Mucosa of stomach (tissue), 1 donor: ENCODE measurements at regions not wholly inside any gene's neighbourhood (a gene's known extent, or its start where the extent isn't known, plus 50 kb on each side); places are given as distances from the start of the nearest gene placed in this dataset.

Experiments
- H3K27me3 ChIP-seq: one replicate; pipeline ENCODE4 v1.7.0; 2013; ENCODE audit warnings: mild to moderate bottlenecking, low read length; ENCODE audit not compliant: control insufficient read depth, insufficient read depth
- H3K36me3 ChIP-seq: one replicate; pipeline ENCODE4 v1.7.0; 2013; ENCODE audit warnings: low read length; ENCODE audit not compliant: control insufficient read depth, insufficient read depth
- H3K4me1 ChIP-seq: one replicate; pipeline ENCODE4 v1.7.0; 2013; ENCODE audit warnings: mild to moderate bottlenecking, low read length; ENCODE audit not compliant: control insufficient read depth, insufficient read depth
- H3K4me3 ChIP-seq: one replicate; pipeline ENCODE4 v1.7.0; 2013; ENCODE audit warnings: low read length
- H3K9ac ChIP-seq: one replicate; pipeline ENCODE4 v1.7.0; 2013; ENCODE audit warnings: mild to moderate bottlenecking, low read length, moderate library complexity
- H3K9me3 ChIP-seq: one replicate; pipeline ENCODE4 v1.7.0; 2013; ENCODE audit warnings: mild to moderate bottlenecking, low read length, moderate library complexity; ENCODE audit not compliant: control insufficient read depth
- donor health status: Pancreatic carcinoma.

DNA sequence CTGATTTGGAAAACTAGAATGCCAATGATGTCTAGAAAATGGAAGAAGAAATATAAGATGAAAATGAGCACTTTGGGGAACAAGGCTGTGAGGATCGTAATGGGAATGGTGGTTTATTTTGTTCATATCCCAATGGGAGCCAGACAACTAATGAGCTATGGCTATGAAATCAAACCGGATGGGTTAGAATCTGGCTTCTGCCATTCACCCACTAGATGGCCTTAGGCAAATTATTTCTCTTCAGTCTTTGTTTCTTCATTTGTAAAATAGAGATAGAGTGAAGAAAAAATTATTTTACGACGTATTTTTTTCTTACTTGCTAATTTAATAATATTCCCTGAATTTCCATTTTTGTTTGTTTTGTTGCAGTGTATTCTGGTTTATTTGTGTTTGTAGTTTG is 572.1 kb upstream of the IGFBP3 start:
- Histone ChIP-seq H3K36me3 (no peaks in the 10 kb centered on the region), H3K4me1 (no peaks in the 10 kb centered on the region), H3K4me3 (no peak overlapping the region), H3K9ac (no peak overlapping the region), H3K27me3 (no peaks in the 10 kb centered on the region), H3K9me3 (no peaks in the 10 kb centered on the region)

DNA sequence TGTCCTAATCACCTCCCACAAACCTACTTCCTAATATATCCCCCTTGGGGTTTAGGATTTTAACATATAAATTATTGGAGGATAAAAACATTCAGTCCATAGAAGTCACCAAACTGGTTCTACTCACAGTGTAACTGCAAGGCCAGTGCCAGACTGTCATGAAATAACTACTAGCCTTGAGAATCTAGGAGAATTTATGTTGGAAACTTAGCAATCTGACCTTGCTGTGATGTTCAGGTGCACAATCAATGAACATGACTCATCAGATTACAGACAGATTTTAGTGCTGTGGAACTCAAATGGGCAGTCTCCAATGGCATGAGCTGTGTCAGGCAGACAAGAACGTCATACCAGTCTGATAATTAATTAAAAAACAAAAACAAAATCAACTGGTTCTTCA is 571.4 kb upstream of the IGFBP3 start:
- H3K27me3 ChIP-seq, result no peaks in the 10 kb centered on the region
- no peaks in the 10 kb centered on the region for H3K4me1 ChIP-seq
- no peak overlapping the region for H3K4me3 ChIP-seq
- no peaks in the 10 kb centered on the region for H3K36me3 ChIP-seq
- no peaks in the 10 kb centered on the region for H3K9me3 ChIP-seq
- no peak overlapping the region for H3K9ac ChIP-seq

DNA sequence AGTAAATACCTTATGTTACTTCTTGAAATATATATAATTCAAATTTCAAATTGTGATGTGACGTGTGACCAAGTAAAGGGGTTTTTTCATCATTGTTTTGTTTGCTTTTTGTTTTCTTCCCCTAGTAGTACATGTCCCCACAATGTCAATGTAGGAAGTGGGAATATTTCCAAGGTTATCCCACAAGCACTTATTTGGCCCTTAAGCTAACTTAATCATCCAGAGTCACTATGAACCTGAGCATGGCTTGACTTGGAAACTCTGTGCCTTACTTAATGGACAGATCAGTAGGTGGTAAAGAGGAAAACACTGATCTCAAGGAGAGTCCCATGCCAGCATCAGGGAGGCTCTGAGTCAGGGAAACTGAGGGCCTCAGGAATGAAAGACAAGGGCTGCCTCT is 569.3 kb upstream of the IGFBP3 start:
- Histone ChIP-seq H3K4me1 (no peaks in the 10 kb centered on the region), H3K9me3 (no peaks in the 10 kb centered on the region), H3K36me3 (no peaks in the 10 kb centered on the region), H3K4me3 (no peak overlapping the region), H3K9ac (no peak overlapping the region), H3K27me3 (no peaks in the 10 kb centered on the region)

DNA sequence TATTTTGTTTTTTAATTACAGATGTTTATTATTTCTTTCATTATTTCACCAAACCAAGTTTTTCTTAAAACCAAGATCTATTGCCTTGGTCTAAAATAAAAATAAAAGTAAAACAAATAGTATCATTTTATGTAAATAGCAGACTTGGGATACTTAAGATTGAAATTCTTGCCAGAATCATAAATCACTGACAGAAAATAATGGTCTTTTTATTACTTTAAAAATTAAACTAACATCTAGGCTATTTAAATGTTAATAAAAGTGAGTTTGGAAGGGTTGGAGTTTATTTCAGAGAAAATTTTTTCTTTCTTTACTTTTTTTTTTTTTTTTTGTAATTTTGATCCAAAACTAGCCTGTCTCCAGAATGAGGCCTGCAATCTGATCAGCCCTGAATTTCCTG is 568.0 kb upstream of the IGFBP3 start:
- Histone ChIP-seq H3K9ac (no peak overlapping the region), H3K36me3 (no peaks in the 10 kb centered on the region), H3K4me3 (no peak overlapping the region), H3K9me3 (no peaks in the 10 kb centered on the region), H3K27me3 (no peaks in the 10 kb centered on the region), H3K4me1 (no peaks in the 10 kb centered on the region)

DNA sequence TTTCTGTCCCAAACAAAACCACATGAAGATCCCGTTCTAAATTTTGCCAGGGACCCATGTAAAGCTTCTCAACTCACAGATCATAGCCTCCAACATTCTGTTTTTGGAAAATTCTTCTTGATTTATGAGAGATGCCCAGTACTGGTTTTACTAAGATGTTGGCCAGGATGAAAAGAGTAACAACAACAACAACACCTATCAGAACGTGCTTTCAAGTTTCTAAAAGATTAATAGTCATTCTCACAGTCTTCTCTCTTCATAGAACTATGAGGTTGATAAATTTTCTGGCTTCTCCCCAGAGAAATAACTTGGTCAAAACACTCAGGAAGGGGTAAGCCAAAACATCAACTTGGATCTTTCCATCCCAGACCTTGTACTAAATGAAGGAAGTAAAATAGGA is 567.5 kb upstream of the IGFBP3 start:
- H3K4me3 ChIP-seq, result no peak overlapping the region
- no peaks in the 10 kb centered on the region for H3K36me3 ChIP-seq
- no peaks in the 10 kb centered on the region for H3K27me3 ChIP-seq
- no peaks in the 10 kb centered on the region for H3K4me1 ChIP-seq
- no peak overlapping the region for H3K9ac ChIP-seq
- no peaks in the 10 kb centered on the region for H3K9me3 ChIP-seq

DNA sequence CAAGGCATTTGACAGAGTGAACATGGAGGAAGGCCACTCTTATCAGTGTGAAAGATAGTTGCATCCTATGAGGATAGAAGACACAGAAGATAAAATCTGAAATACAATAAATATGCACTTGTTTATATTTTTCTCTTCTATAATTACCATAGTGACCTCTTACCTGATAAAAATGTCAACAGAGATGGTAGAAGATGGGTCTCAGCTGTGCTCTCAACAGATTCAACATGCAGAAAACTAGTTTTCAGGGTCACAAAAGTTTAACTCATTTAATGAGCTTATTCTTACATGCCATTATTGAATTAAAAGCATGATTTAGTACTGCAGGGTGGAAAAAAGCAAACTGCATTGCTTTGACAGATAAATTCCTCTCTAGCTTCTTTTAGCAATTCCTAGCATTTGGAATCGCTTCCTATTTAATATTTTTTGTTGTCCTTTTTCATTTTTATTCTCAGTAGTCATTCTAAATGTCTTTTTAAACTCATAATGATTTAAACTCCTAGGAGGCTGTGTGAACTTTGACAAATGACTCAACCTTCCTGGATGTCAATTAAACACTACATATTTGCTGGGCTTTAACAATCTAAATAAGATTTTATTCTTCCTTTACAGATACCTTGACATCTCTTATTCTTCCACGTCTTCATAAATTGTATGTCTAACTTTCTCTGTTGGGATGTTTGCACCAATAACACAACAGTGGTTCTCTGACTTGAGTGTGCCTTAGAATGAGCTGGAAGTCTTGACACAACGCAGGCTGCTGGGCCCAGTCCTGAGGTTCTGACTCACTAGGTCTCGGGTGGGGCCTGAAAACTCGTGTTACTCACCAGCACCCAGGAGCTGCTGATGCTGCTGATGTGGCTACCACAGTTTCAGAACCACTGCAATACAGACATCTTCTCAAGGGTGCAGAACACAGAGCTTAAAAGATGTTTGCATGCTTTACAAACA is 565.5 kb upstream of the IGFBP3 start:
- Histone ChIP-seq H3K4me3 (no peak overlapping the region), H3K36me3 (no peaks in the 10 kb centered on the region), H3K27me3 (no peaks in the 10 kb centered on the region), H3K9ac (no peak overlapping the region), H3K9me3 (no peaks in the 10 kb centered on the region), H3K4me1 (no peaks in the 10 kb centered on the region)

DNA sequence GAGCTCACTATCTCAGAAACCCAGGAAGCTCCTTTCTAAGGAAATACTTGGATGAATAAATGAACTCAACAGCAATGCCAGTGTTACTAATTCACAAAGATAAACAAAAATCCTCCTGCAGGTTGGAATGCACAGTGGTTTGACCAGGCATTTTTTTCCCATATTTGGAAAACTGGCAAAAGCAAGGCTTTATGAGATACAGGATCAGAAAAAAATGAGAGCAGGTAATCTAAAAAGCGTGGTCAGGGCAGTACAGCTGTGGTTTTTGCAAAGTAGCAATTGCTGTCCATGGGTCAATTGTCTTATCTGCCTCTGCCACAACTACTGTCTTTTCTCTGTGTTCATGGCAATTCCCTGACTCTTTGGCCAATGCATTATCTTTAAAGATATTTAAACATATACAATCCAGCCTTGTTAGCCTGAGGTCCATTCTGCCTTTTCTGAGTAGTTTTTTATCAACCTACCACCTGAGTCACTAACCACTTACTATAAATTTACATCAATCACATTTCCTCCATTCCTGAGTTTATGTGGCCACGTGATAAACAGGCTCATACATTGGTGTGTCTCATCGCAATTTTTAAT is 564.5 kb upstream of the IGFBP3 start:
- no peaks in the 10 kb centered on the region for H3K36me3 ChIP-seq
- H3K27me3 ChIP-seq, result no peaks in the 10 kb centered on the region
- H3K4me1 ChIP-seq, result no peaks in the 10 kb centered on the region
- H3K4me3 ChIP-seq, result no peak overlapping the region
- H3K9ac ChIP-seq, result no peak overlapping the region
- no peaks in the 10 kb centered on the region for H3K9me3 ChIP-seq

DNA sequence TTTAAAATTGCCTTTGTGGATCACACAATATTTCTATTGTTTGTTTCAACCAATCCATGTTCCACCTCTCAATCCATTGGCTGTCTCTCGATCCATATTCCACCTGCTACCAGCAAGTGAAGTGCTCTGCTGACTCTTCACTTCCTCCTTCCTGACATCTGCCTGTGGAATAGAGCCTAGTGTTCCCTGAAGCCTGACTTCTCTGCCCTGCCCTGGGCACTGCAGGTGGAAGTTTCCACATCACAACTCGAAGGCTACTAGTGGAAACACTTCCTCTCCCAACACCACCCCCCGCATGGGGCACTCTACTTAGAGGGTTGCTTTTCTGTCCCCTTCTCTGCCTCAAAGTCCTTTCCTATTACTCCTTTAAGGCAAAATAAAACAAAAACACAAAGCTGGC is 563.8 kb upstream of the IGFBP3 start:
- Histone ChIP-seq H3K27me3 (no peaks in the 10 kb centered on the region), H3K9me3 (no peaks in the 10 kb centered on the region), H3K9ac (no peak overlapping the region), H3K36me3 (no peaks in the 10 kb centered on the region), H3K4me3 (no peak overlapping the region), H3K4me1 (no peaks in the 10 kb centered on the region)

DNA sequence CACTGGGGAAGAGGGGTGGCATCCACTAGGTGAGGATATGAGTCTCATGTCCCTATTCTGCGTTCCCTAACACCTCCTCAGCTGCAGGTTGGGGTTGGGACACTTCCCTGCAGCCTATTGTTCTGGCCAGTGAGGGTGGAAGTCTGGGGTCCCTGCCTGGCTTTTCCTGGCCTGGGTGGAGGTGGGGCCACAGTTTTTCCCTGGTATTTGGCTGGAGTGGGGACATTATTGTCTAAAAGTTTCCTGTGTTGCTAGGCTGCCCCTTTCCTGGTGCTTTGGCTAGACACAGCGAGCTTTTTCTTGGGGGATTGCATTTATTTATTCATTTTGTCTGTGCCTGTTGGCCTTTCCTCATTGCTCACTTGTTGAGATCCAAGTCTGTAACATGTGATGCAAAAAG is 559.5 kb upstream of the IGFBP3 start:
- H3K4me3 ChIP-seq, result no peak overlapping the region
- no peaks in the 10 kb centered on the region for H3K9me3 ChIP-seq

DNA sequence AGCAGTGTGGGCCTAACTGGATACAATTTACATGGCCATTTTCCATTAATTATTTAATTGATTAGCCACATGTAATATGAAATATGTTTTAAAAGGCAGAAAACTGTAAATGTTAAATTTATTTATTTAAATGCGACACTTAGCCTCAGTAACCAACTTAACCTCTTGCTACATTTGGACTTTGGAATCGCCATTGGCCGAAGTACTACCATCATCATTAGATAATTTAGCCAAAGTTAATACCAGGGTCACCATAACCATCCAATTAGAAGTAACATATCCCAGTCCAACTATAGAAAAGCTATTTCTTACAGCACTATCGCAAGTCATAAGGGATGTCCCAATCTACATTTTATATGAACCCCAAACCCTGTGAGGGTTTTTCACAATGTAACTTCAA is 558.6 kb upstream of the IGFBP3 start:
- Histone ChIP-seq H3K4me1 (no peaks in the 10 kb centered on the region), H3K36me3 (no peaks in the 10 kb centered on the region), H3K9ac (no peak overlapping the region), H3K4me3 (no peak overlapping the region), H3K9me3 (no peaks in the 10 kb centered on the region), H3K27me3 (no peaks in the 10 kb centered on the region)

More for the DNA sequence above, 559.5 kb upstream of the IGFBP3 start:
- Histone ChIP-seq H3K36me3 (no peaks in the 10 kb centered on the region), H3K4me1 (no peaks in the 10 kb centered on the region), H3K27me3 (no peaks in the 10 kb centered on the region), H3K9ac (no peak overlapping the region)

DNA sequence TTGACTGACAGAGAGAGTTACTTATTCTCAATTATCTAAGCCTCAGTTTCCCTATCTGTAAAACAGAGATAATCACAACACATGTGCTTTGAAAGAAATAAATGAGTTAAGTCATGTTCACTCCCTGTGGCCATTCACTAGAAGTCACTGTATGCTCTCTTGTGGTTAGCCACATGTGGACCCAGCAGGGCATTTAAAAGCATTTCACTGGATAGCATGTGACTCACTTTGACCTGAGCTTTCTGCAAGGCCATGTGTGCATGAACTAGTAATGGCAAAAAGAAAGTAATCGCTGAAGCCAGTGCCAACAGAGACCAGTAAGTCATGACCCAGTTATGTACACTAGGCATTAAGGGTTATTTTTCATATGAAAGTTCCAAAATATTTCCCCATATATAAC is 557.0 kb upstream of the IGFBP3 start:
- Histone ChIP-seq H3K4me1 (no peaks in the 10 kb centered on the region), H3K9me3 (no peaks in the 10 kb centered on the region), H3K27me3 (no peaks in the 10 kb centered on the region), H3K9ac (no peak overlapping the region), H3K36me3 (no peaks in the 10 kb centered on the region), H3K4me3 (no peak overlapping the region)

DNA sequence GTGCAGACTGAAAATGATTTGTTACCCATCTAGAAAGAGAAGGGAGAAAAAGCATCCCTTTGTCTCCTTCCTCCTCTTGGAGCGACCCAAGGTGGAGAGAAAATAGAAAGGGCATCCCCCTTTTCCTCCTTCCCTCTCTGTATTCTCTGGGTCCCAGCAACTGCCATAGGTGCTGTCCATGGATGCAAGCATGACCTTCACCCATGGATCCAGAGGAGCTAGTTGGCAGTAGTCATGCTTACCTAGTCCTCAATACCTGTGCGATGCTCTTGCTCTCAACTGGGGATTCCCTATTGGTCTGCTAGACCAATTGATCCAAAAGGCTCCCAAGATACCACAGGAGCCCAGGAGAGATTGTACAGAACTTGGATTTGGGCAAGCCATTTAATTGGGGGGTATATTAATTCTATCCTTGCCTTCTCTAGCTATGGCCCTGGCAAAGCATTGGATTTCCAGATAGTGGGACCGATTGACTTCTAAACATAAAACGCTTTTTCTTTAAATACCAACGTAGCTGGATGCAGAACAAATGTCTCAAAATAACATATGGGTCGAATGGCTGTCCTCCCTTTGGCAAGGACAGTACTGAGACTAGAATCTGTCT is 547.8 kb upstream of the IGFBP3 start:
- H3K9me3 ChIP-seq, result peaks cover 13% of the 10 kb centered on the region

More for the DNA sequence above, 547.8 kb upstream of the IGFBP3 start:
- H3K9ac ChIP-seq, result no peak overlapping the region
- H3K36me3 ChIP-seq, result no peaks in the 10 kb centered on the region
- H3K27me3 ChIP-seq, result no peaks in the 10 kb centered on the region
- no peaks in the 10 kb centered on the region for H3K4me1 ChIP-seq
- H3K4me3 ChIP-seq, result no peak overlapping the region
